ENCODE measurements at regions not wholly inside any gene's neighbourhood (a gene's known extent, or its start where the extent isn't known, plus 50 kb on each side); places are given as distances from the start of the nearest gene placed in this dataset.

DNA sequence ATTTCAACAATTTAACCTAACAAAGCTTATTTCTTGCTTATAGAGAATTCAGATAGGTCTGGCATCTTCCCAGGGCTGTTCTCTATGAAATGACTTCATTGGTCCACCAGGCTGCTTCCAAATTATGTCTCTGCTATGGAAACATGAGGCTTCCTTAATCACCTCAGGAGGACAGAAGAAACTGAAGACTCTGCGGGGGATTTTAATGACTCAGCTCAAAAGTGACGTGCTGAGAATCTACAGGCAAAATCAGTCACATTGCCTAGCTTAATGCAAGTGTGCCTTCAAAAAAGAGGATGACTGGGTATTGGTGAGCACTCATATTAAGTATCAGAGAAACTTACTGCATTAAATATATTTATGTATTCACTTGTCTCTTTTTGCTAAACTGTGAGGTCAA, 315.5 kb upstream of the RGMB start:
- TF ChIP-seq CTCF (IDR thresholded peaks at IDR 0.05): no peak
- TF ChIP-seq POLR2AphosphoS5 (IDR thresholded peaks at IDR 0.05): no peak
- no peak for TF ChIP-seq POLR2A (IDR thresholded peaks at IDR 0.05; ENCODE audit: low read depth)
